NT2/D1 (cell line): ENCODE measurements at regions not wholly inside any gene's neighbourhood (a gene's known extent, or its start where the extent isn't known, plus 50 kb on each side); places are given as distances from the start of the nearest gene placed in this dataset.

Experiments
- SUZ12 ChIP-seq: IDR thresholded peaks from 2 replicates; pipeline ENCODE4 v1.6.1; 2011; ENCODE audit not compliant: insufficient read length, insufficient read depth; ENCODE audit errors: extremely low read depth
- ZNF274 ChIP-seq: IDR thresholded peaks from 2 replicates; pipeline ENCODE4 v1.6.1; 2011; ENCODE audit warnings: mild to moderate bottlenecking, low read depth, low read length

- TF ChIP-seq ZNF274 (no peak), SUZ12 (no peak)
Observed at GRCh38 chr2:213224366-213224765, 59.9 kb upstream of the SPAG16 start.
